HG03139 (cell line): ENCODE measurements at regions not wholly inside any gene's neighbourhood (a gene's known extent, or its start where the extent isn't known, plus 50 kb on each side); places are given as distances from the start of the nearest gene placed in this dataset.

Source experiments
- ATAC-seq: cut with Tn5 transposase; IDR thresholded peaks from one replicate; pipeline ENCODE4 v1.9.1; 2021; ENCODE audit not compliant: unreplicated experiment

DNA sequence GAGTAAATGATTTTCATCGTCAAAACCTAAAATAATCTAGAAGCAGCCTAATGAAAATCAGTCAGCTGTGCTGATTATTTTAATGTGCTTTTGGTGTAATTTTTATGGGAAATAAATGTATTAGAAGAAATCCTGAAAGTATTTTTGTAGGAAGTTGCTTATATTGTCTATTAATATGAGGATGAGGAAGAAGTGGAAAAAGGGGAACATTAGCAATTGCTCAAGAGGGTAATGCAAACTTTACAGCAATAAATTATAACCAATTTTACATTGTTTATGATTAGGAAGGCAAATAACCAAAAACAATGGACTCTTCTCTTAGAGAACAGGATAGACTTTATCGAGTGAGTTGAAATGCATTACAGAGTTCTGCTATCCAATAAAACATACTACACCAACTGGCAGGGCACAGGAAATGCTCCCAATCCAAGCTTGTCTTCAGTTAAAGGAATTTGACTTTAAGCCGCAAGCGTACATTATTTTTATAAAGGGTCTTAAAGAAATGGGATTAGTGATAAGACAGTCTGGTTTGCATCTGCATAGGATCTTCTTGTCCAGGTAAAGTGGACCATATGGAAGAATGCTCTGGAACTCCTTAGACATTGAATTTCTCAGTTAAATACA, 374.8 kb downstream of the PDGFC start:
- no peak for ATAC-seq

DNA sequence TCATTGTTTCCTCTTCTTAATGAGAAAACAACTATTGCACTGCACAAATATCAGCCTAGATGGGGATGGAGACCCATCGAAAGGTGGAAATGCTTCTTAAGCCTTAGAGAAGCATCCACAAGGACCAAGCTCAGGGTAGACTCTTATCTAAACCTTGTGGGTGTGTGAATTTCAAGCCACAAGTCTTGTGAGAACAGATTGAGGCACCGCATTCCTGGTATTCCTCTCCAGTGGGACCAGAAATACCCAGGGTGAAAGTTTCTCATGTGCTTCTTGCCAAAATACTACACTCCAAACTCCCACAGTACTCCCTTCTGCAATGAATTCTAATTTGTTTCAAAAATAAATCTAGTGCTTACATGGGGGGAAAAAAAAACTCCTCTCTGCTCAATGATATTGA, 375.6 kb downstream of the PDGFC start:
- no peak for ATAC-seq

DNA sequence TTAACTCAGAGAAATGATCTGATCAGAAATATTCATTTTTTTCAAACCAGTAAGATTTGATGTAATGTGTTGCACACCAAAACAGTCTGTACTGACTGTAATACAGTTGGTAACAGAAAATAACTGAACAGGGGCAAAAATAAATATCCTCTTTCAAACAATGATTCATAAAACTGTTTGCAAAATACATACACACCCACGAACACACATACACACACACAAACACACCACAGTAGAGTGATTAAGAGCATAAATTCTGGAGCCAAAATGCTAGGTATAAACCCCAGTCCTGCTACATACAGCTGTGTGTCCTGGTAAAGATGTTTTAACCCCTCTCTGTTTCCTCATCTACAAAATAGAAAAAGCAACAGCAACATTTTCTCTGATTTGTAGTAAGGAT, 376.6 kb downstream of the PDGFC start:
- ATAC-seq: no peak

DNA sequence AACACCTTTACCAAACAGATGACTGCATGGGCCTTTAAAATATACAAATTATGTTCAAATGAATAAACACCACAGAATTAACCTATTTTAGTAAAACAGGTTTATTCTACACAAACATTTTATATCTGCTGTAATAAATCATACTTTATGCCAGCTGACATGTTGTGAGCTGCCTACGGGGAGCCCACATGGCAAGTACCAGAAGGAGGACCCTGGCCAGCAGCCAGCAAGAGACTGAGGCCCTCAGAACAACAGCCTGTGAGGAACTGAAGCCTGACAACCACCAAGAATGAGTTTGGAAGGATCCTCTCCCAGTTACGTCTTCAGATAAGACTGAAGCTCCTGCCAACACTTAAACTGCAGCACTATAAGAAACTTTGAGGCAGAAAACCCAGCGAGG, 377.0 kb downstream of the PDGFC start:
- ATAC-seq: no peak

DNA sequence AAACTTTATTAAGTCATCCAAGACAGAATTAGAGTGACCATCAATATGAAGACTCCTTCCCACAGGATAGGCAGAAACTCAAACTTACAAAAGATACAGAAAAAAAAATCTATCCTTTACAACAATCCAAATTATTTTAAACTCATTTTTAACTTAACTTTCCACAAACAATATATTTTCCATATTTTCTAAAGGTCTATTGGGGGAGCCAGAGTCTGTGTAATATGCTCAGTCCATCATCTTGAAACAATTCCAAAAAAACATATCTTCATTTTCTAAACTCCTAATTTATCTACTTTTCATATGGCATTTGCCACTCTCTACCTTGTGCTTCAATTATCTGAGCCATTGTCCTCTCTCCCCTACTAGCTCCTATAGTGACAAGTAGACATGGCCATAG, 378.1 kb downstream of the PDGFC start:
- ATAC-seq: no peak

DNA sequence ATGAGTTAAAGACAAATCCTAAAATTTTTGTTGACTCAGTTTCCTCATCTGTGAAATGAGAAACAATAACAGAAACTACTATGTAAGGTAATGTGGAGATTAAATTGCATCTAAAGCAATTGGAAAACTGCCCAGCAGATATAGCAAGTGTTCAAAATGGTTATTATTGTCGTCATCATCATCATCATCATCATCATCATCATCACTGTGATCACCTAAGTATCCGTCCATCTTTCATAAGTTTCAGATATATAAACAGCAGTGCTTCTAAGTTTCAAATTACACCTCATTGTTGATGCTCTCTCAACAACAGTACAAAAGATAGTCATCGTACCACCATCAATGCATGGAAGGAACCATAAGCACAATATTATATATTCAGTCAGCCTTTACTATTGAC, 379.9 kb downstream of the PDGFC start:
- ATAC-seq: no peak

DNA sequence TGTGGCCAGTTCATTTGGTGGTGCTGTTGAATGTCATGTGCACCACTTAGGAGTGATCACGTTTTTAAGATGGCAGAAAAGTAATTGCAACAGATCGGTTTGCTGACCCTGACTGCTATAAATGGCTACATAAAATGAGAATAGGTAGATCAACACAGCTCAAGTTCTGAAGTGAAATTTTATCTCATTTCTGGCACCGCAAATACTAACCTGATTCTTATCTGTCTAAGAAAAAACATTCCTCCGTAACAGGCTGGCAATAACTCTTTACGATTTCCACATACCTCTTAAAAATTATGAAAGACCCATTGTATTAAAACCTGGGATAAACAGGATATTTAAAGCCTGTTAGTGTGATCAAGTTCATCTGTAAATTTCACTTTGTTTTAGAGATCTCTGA, 387.5 kb downstream of the PDGFC start:
- no peak for ATAC-seq

DNA sequence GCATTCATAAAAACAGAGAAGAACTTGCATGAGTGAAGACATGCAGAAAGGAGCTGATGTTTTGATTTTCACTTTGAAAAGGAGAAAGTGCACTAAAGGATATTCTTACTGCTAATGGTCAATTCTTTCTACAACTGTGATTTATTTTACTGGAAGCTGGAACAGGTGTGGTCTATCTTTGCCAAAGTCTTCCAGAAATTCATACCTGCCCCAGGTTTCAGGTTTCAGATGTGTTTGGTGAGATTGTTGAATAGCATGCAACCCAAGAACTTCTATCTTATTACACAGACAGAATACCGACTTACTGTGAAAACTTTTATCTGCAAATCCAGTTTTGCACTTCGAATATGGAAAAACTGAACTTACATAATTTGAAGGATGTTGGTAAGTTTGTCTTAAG, 388.3 kb downstream of the PDGFC start:
- ATAC-seq: no peak

DNA sequence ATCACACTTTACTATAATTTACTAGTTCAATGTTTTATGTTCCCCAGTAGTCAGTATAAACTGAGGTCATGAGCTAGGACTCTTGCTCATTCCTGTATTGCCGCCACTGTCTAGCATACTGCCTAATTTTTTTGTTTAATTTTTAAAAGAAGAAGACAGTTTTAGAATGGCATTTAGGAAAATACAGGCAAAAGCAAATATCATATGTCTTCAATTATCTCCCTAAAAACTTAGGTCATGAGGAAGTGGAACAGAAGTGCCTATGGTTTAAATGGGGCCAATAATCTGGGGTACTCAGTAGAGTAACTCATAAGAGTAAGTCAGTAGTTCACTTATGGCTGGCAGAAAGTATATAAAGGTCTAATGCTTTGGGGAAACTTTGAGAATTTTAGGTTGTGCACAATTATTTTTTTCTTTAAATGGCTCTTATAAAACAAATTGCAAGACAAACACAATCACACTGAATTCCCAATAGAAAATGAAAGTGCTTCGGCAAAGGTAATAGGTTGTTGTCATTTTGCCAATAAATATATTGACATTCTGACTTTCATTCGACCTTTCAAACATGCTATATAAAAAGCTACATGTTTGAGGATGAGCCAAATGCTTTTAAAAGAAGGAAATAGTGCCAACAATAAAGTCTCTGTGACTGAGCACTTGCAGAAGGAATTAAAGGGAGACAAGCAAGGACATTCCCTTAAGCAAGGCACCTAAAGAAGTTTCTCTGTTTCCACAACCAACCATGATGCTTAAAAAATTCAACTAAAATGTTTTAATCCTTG, 390.1 kb downstream of the PDGFC start:
- ATAC-seq: no peak

DNA sequence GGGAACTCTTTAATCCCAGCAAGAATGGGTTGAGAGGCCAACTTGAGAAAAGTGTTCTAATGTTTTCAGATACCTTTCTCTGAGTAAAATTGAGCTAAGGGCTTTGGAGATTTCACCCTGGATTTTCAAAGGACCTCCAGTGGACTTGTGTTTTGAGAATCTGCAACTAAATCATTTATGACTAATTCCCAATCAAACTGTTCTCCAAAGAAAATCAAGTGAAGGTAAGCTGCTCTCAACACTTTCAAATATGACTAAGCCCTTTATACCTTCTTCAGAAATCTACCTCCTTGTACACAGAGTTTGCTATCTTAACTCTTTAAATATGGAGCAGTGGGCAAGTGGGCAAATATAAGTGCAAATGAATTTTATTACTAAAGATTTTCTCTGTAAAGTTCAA, 392.9 kb downstream of the PDGFC start:
- no peak for ATAC-seq

DNA sequence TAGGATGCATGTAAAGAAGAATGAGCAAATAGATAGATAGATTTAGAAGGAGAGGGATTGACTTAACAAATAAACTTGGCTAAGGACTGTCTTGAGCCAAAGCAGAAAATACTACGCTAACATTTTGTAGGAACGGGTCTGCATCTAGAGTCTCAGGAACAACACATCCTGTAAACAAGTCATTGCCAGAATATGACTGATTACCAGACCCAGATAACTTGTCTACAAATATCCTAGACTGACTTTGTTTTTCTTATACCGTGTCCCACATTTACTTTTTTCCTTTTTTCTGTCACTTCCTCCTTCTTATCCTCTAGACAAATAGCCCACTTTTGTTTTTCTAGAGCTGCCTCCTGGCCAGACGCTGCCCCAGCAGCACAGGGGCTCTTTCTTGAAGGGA, 393.6 kb downstream of the PDGFC start:
- no peak for ATAC-seq

DNA sequence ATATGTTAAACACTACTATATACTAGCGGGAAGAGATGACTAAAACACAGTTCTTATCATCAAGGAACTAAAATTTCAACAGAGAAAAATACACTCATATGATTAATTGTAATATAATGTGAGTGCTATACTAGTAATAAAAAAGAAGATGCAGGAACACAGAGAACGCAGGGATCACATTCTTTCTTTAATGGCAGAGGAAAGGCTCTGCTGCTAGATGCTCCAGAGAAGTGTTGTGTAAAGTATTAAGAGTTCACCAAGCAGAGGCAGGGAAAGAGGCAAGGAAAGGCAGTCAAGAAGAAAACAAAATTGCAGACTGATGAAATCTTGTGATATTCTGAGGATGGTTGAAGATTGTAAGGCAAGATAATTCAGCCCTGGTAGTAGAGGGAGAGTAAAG, 394.7 kb downstream of the PDGFC start:
- no peak for ATAC-seq

DNA sequence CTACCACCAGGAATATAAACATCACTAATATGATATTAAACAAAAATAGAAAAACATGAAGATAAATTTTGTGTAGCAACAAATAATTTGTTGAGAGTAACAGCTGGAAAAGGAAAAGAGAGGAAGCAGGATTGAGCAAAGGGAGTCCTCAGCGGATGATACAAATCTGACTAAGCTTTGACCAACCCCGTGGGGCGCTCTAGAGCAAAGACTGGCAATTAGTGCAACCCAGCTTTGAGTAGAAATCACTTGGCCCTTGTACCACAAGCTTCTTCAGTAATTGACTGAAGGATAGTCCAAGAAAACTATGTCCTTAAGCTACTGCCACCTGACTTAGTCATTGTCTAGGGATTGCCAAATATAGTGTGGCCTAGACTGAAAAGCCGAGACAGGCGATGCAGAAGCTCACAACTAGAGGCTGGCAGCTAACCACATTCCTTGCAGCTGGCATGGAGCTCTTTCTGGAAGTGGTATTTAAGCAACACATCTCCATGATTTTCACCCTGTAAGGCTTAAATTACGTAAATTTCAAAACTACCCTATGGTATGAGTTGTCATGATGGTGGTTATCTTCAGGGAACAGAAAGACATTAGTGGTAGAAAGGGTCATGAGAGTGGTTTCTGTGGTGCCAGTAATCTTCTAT, 396.0 kb downstream of the PDGFC start:
- ATAC-seq: no peak

DNA sequence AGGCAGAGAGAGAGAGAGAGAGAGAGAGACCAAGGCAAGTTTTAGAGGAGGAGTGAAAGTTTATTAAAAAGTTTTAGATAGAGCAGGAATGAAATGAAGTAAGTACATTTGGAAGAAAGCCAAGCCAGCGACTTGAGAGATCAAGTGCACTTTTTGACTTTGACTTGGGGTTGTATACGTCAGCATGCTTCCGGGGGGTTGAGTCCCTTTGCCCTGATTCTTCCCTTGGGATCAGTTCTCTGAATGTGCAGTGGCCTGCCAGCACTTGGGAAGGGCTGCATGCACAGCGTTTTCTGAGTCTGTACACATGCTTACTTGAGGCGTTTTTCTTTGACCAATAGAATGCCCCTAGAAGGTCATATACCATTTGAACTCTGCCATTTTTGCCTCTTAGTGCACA, 400.5 kb downstream of the PDGFC start:
- ATAC-seq: no peak

DNA sequence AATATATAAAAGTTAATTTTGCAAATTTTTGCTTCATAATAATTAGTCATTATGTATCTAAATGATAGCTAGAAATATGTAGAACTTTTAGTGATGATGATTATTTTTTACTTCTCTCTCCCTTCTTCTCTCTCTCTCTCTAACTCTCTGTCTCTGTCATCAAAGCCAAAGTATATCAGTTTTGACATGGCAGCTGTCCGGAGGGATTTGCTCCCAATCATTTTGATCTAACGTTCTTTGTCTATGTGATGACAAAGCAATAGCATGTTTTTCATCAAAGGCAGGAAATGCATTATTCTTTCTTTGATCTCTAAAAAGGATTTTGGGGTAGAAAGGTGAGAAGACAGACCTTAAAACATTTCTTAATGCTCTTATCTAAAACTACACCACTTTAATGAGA, 402.1 kb downstream of the PDGFC start:
- no peak for ATAC-seq

DNA sequence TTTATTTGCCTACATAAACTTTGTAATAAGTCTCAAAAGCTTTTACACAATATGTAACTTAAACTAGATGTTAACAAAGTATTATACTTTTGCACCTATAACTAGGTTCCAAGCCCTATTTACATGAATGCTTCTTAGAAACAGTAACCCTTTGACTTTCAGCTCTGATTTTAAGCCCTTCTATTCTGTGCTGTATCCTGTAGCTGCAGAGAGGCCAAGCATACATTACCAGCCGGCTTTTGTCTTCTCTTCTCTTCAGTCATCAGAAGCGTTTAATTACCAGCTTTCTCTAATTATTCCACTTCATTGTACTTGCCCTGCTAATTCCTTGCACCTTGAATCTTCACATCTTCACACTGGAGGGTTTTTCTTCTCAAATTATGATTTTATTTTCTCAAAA, 403.1 kb downstream of the PDGFC start:
- ATAC-seq: no peak

DNA sequence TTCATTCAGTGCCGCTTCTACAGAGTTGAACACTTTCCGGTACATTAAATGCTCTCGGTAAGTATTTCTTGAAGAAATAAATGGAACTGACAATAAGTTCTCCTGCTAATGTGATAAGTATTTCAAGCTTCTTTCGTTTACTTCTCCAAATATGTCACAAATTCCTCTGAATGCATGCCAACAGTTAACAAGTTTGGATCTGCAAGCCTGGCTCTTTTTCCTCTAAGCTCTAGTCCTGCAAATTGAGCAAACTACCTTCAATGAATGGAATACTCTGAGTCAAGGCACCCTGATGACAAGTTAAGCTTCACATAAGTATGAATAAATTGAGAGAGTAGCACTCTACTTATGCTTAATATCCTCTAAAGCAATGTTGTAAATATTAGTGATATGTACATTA, 403.6 kb downstream of the PDGFC start:
- no peak for ATAC-seq

DNA sequence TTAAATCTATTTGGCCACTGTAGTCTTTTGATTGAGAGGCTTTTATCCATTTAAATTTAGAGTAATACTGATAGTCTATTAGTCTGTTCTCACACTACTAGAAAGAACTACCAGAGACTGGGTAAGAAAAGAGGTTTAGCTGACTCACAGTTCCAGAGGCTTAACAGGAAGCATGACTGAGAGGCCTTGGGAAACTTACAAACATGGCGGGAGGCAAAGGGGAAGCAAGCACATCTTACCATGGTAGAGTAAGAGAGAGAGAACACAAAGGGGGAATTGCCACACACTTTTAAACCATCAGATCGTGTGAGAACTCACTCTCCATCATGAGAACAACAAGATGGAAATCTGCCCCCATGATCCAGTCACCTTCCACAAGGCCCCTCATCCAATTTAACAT, 410.9 kb downstream of the PDGFC start:
- no peak for ATAC-seq

DNA sequence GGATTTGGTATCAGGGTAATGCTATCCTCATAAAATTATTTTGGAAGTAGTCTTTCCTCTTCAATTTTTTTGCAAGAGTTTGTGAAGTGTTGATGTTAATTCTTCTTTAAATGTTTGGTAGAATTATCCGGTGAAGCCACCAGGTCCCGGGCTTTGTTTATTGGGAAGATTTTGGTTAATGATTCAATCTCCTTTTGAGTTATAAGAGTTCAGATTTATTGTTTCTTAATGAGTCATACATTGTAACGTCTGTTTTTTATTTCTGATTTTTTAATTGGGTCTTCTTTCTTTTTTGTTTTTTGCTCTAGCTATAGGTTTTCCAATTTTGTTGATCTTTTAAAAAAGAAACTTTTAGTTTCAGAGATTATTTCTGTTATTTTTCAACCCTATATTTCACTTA, 412.3 kb downstream of the PDGFC start:
- ATAC-seq: no peak

DNA sequence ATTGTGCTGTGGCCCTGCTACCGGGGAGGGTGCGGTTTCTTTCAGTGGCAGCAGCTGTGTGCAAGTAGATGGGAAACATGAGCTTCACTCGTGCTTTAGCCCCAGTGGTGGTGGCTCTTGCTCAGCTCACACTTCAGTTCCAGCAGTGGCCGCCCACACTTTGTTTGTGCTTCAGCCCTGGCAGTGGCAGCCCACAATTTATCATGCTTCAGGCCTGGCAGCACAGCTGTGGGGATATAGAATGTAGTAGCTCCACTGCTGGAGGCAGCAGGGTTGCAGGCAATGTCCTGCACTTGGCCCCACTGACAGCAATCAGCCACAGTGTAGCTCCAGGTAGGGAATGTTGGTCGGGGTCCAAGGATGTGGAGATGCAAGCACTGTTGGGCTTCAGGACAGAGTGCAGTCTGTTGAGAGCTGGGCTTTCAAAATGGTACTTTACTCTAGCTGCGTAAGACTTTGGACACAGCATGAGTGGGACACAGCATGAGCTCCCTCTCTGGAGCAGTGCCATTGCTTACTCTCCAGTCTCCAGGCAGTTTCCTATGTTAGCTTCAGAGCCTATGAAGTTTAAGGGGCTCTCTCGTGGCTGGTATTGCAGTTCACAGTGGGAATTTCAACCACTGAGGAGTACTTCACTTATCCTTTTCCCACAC, 413.1 kb downstream of the PDGFC start:
- ATAC-seq: no peak

DNA sequence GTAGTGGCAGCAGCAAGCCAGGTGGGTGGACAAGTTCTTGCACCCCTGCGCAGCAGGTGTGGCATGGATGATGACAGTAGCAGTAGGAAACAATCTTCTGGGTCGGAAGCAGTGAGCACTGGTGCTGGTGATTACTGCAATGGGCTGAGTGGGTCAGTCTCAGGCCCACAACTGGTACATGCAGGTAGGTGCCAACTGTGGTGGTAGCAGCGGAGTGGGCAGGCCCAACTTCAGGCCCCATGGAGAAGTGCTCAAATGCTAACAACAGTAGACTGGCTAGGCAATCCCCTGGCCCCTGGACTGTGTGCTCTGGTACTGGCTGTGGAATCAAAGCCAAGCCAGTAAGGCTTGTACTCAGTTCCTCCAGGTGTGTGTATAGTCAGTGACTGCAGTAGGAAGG, 413.7 kb downstream of the PDGFC start:
- no peak for ATAC-seq

DNA sequence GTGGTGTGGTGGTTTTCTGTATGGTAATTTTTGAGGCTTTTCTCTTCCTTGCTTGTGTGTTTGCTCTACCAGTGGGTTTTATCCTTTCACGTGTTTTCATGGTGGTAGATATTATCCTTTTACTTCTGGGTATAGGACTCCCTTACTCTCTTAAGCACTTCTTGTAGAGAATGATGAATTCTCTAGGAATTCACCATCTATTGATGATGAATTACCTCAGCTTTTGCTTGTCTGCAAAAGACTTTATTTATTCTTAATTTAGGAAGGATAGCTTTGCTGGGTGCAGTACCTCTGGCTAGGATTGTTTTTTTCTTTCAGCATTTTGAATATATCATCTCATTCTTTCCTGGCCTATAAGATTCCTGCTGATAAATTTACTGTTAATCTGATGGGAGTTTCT, 415.3 kb downstream of the PDGFC start:
- no peak for ATAC-seq
